Panc1 (cell line): ENCODE measurements at regions not wholly inside any gene's neighbourhood (a gene's known extent, or its start where the extent isn't known, plus 50 kb on each side); places are given as distances from the start of the nearest gene placed in this dataset.

ENCODE experiments used
- ATAC-seq: fragments of 200-7000 bp; cut with Tn5 transposase; 2 replicates; pipeline ENCODE4 v1.9.1; 2020; ENCODE audit warnings: mild to moderate bottlenecking, moderate library complexity
- BruUV-seq: library from RNA; stranded (reverse); fragments of 400-500 nt; replicated peaks from 2 replicates; lab custom pipeline; 2021; lab: Mats Ljungman, UMichigan
- CTCF ChIA-PET: fragments of 300-600 bp; sonication (Branson Sonifier 250); formaldehyde crosslinking; loops from one replicate; lab custom pipeline; 2022; ENCODE audit warnings: antibody characterized with exemption; lab: Charles Lee
- POLR2A ChIA-PET: fragments of 300-600 bp; sonication (Branson Sonifier 250); formaldehyde crosslinking; loops from one replicate; lab custom pipeline; 2022; ENCODE audit warnings: antibody characterized with exemption; lab: Charles Lee
- DNase-seq: peaks from one replicate; pipeline ENCODE4 v3.0.0-alpha.2; 2010; ENCODE audit warnings: low read depth, low spot score
- H3K27ac ChIP-seq: 2 replicates; pipeline ENCODE4 v1.5.1; 2011; ENCODE audit warnings: mild to moderate bottlenecking, low read length, inconsistent platforms
- H3K27me3 ChIP-seq: fragments of 200-500 bp; sonication (Bioruptor generic); 2 replicates; pipeline ENCODE4 v1.6.0; 2014; ENCODE audit warnings: low read length, inconsistent platforms; ENCODE audit not compliant: control insufficient read depth, insufficient read depth
- H3K36me3 ChIP-seq: fragments of 200-500 bp; sonication (Bioruptor generic); 2 replicates; pipeline ENCODE4 v1.5.1; 2014; ENCODE audit warnings: inconsistent platforms, mild to moderate bottlenecking, low read length, moderate library complexity; ENCODE audit not compliant: control insufficient read depth, insufficient read depth
- H3K4me1 ChIP-seq: 2 replicates; pipeline ENCODE4 v1.5.1; 2011; ENCODE audit warnings: inconsistent platforms, mild to moderate bottlenecking, low read length, moderate library complexity; ENCODE audit not compliant: control insufficient read depth, insufficient read depth
- H3K4me3 ChIP-seq, 2 experiments: 2 replicates each; pipeline ENCODE4 v1.5.1; 2011 to 2012; ENCODE audit warnings: low read depth in 2 of 2, low read length in 2 of 2, mild to moderate bottlenecking in 2 of 2, inconsistent platforms in 1 of 2, moderate library complexity in 1 of 2
- H3K9me3 ChIP-seq: fragments of 200-500 bp; sonication (Bioruptor generic); 2 replicates; pipeline ENCODE4 v1.5.1; 2014; ENCODE audit warnings: low read depth, mild to moderate bottlenecking, inconsistent platforms, low read length, moderate library complexity; ENCODE audit not compliant: control insufficient read depth, insufficient read depth
- CTCF ChIP-seq: fragments of 450-650 bp; IDR thresholded peaks from 2 replicates; pipeline ENCODE4 v1.5.1; 2017; ENCODE audit warnings: mild to moderate bottlenecking
- POLR2AphosphoS5 ChIP-seq: IDR thresholded peaks from 2 replicates; pipeline ENCODE4 v1.6.1; 2012; ENCODE audit warnings: mild to moderate bottlenecking, low read depth, low read length, moderate library complexity
- REST ChIP-seq, 2 experiments: IDR thresholded peaks; 2 replicates each; pipeline ENCODE4 v1.6.1; 2011 to 2012; ENCODE audit warnings: low read depth in 2 of 2, control low read depth in 1 of 2, low read length in 1 of 2, mild to moderate bottlenecking in 1 of 2, moderate library complexity in 1 of 2; ENCODE audit not compliant: insufficient read depth in 1 of 2
- SIN3A ChIP-seq: IDR thresholded peaks from 2 replicates; pipeline ENCODE4 v1.6.1; 2012; ENCODE audit warnings: low read depth, mild to moderate bottlenecking, low read length, moderate library complexity, borderline replicate concordance; ENCODE audit not compliant: insufficient read depth
- TCF7L2 ChIP-seq: IDR thresholded peaks from 2 replicates; pipeline ENCODE4 v1.6.1; 2011; ENCODE audit warnings: mild to moderate bottlenecking, low read depth, low read length, inconsistent platforms
- in situ Hi-C: cut with HindIII; loops from 2 replicates; pipeline ENCODE4 v1.10.0; 2016; ENCODE audit warnings: low sequenced_read_pairs, low pct_unique_long_range_greater_than_20kb
- intact Hi-C: fragments of 100-400 bp; cut with micrococcal nuclease; formaldehyde crosslinking; loops from one replicate; pipeline ENCODE4 v1.10.0; 2022; ENCODE audit not compliant: unreplicated experiment

- POLR2A ChIA-PET, result no interaction called here
- in situ Hi-C loops, result no loop called here
- ATAC-seq, result no peak
These were observed 526.4 kb downstream of the CDH10 start for GRCh38 chr5:24118351-24118750.

GRCh38 chr5:24135536-24135935 lies 509.2 kb downstream of the CDH10 start:
- no peak for TF ChIP-seq SIN3A
- TF ChIP-seq CTCF, result no peak
- no peak for TF ChIP-seq REST (IDR thresholded peaks at IDR 0.05; ENCODE audit: insufficient read depth in 1 of 2, low read depth in 2 of 2, low read length in 1 of 2)
- no peak for TF ChIP-seq POLR2AphosphoS5
- TF ChIP-seq TCF7L2, result no peak
- Histone ChIP-seq H3K4me3 (no peak overlapping the region), H3K36me3 (no peaks in the 10 kb centered on the region), H3K27ac (no peak overlapping the region), H3K4me1 (no peaks in the 10 kb centered on the region), H3K27me3 (no peaks in the 10 kb centered on the region), H3K9me3 (no peaks in the 10 kb centered on the region)
- POLR2A ChIA-PET, result no interaction called here
- DNase-seq (no peak), ATAC-seq (no peak)
- CTCF ChIA-PET, result no interaction called here
- no TSS peak for BruUV-seq
- intact Hi-C loops (no loop called here), in situ Hi-C loops (no loop called here)

More at GRCh38 chr5:24118351-24118750, 526.4 kb downstream of the CDH10 start:
- Histone ChIP-seq H3K9me3 (no peaks in the 10 kb centered on the region), H3K4me3 (no peak overlapping the region), H3K27ac (no peak overlapping the region), H3K27me3 (no peaks in the 10 kb centered on the region), H3K4me1 (no peaks in the 10 kb centered on the region), H3K36me3 (no peaks in the 10 kb centered on the region)
- CTCF ChIA-PET, result no interaction called here
- intact Hi-C loops, result no loop called here
- no TSS peak for BruUV-seq
- TF ChIP-seq REST (IDR thresholded peaks at IDR 0.05; ENCODE audit: insufficient read depth in 1 of 2, low read depth in 2 of 2, low read length in 1 of 2), result no peak
- no peak for TF ChIP-seq TCF7L2
- TF ChIP-seq CTCF, result no peak
- DNase-seq, result no peak
